Activated CD4-positive, alpha-beta memory T cell treated with anti-CD3 and anti-CD28 coated beads, Interleukin-2, amount 10 ng/mL, durations not matched to agents 7 days and 5 days (primary cell): ENCODE measurements at regions not wholly inside any gene's neighbourhood (a gene's known extent, or its start where the extent isn't known, plus 50 kb on each side); places are given as distances from the start of the nearest gene placed in this dataset.

Experiments
- CTCF ChIA-PET: fragments of 350-600 bp; sonication (Branson Sonifier 250); formaldehyde crosslinking; loops from one replicate; lab custom pipeline; 2021; ENCODE audit warnings: antibody characterized with exemption, inconsistent platforms; lab: Charles Lee
- POLR2A ChIA-PET: fragments of 350-600 bp; sonication (Branson Sonifier 250); formaldehyde crosslinking; loops from one replicate; lab custom pipeline; 2021; ENCODE audit warnings: antibody characterized with exemption; lab: Charles Lee
- DNase-seq: peaks from one replicate; pipeline ENCODE4 v3.0.0-alpha.2; 2020
- H3K27ac Mint-ChIP-seq: one replicate; pipeline ENCODE4 v1.8.0; 2021; ENCODE audit warnings: mild to moderate bottlenecking, mixed read lengths
- H3K27me3 Mint-ChIP-seq: one replicate; pipeline ENCODE4 v1.8.0; 2021; ENCODE audit warnings: mixed read lengths
- H3K36me3 Mint-ChIP-seq: one replicate; pipeline ENCODE4 v1.8.0; 2021; ENCODE audit warnings: low read depth, mixed read lengths
- H3K4me1 Mint-ChIP-seq: one replicate; pipeline ENCODE4 v1.8.0; 2021; ENCODE audit warnings: mixed read lengths
- H3K4me3 Mint-ChIP-seq: one replicate; pipeline ENCODE4 v1.8.0; 2021; ENCODE audit warnings: mild to moderate bottlenecking, mixed read lengths
- H3K9me3 Mint-ChIP-seq: one replicate; pipeline ENCODE4 v1.8.0; 2021; ENCODE audit warnings: mixed read lengths

DNA sequence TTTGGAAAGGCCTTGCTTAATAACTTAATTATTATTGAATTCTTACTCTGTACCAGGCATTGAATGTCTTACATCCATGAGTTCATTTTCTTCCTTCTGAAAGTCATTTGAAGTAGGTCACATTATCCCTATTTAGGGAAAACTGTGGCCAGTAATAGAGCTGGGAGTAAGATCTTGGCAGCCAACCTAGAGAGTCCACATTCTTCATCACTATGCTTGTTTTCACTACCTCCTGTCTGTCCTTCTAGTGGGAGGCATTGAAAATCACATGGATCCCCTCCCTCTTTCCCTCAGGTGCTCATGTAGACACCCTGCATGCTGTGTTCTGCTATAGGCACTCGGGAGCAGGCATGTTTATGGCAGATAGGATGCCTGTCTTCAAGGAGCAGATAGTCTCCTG is 154.9 kb downstream of the EBLN2 start:
- no peaks in the 10 kb centered on the region for H3K9me3 Mint-ChIP-seq
- no peak overlapping the region for H3K27ac Mint-ChIP-seq
- H3K4me3 Mint-ChIP-seq, result no peak overlapping the region
- peaks cover 2% of the 10 kb centered on the region for H3K27me3 Mint-ChIP-seq
- H3K4me1 Mint-ChIP-seq, result no peaks in the 10 kb centered on the region
- POLR2A ChIA-PET, result no interaction called here
- no peaks in the 10 kb centered on the region for H3K36me3 Mint-ChIP-seq
- CTCF ChIA-PET, result no interaction called here
- DNase-seq, result no peak

DNA sequence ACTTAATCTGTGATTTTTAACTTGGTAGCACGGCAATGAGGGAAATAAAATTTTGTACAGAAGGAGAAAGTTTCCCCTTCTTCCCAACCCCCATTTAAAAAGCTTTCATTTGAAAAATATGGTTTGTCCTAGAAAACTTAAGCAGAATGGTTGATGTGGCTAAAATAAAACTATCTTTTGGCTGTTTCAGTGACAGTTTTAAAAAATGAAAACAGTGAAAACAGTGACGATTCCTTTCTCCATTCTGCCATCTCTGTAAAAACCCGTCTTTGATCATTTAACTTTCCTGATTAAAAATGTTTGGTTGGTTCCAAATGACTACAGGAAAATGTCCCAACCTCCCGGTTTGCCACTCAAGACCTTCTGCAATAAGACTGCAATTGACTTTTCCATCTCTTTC is 160.7 kb downstream of the EBLN2 start:
- no peaks in the 10 kb centered on the region for H3K36me3 Mint-ChIP-seq
- peaks cover 3% of the 10 kb centered on the region for H3K27me3 Mint-ChIP-seq
- H3K9me3 Mint-ChIP-seq, result no peaks in the 10 kb centered on the region
- H3K4me3 Mint-ChIP-seq, result no peak overlapping the region
- no peak overlapping the region for H3K27ac Mint-ChIP-seq
- POLR2A ChIA-PET, result no interaction called here
- no peak for DNase-seq
- CTCF ChIA-PET, result no interaction called here
- H3K4me1 Mint-ChIP-seq, result no peaks in the 10 kb centered on the region

DNA sequence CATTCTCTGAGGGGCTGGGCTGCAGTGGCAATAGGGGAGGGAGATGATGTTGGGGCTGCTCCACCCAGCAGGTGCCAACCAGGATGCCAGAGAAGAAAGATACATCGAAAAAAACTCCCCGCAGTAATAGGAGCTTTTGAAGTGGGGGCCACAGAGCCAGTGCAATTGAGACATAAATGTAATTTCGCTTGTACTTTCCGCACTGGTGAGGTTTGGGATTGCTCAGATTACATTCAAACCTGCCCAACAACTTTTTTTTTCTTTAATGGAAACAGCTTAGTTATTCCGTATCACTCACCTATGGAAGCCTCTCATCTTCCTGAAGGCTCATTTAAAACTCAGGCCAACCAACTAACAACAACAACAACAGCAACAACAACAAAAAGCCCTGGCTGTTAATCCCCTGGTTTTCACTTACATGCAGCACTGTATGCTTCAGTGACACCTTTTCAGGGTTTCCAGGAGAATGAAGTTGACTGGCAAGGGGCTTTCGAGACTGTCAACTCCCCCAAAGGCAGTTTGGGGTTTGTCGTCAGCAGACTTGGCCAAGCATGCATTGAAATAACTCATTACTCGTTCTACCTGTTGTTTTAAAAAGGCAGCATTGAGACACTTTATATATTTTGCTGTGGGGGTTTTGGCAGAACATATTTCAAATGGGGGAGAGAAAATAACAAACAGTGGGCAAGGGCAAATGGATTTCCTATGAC is 163.8 kb downstream of the EBLN2 start:
- DNase-seq, result no peak
- ChIA-PET POLR2A (no interaction called here), CTCF (no interaction called here)
- H3K4me3 Mint-ChIP-seq, result no peak overlapping the region
- no peaks in the 10 kb centered on the region for H3K36me3 Mint-ChIP-seq
- H3K9me3 Mint-ChIP-seq, result no peaks in the 10 kb centered on the region
- peaks cover 1% of the 10 kb centered on the region for H3K27me3 Mint-ChIP-seq
- no peaks in the 10 kb centered on the region for H3K4me1 Mint-ChIP-seq
- no peak overlapping the region for H3K27ac Mint-ChIP-seq

DNA sequence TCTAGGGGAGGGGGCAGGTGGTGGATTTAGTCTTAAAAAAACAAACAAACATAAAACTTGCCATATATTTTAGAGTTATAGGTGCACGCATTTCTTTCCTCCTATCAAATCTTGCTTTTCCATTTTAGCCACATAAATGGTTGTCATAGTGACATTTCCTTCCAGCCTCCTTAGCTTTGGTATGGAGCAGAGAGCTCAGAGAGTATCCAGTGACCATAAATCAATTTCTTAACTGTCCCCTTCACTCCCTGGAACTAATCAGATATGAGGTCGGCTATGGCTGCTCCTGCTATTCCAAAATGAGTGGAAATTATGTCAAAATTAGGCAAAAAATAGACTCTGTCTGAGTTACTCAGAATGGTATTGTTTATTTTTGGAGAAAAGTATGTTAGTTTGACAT is 164.5 kb downstream of the EBLN2 start:
- ChIA-PET POLR2A (no interaction called here), CTCF (no interaction called here)
- Mint-ChIP-seq H3K27me3 (peaks cover 1% of the 10 kb centered on the region), H3K36me3 (no peaks in the 10 kb centered on the region), H3K4me1 (no peaks in the 10 kb centered on the region), H3K9me3 (no peaks in the 10 kb centered on the region), H3K4me3 (no peak overlapping the region), H3K27ac (no peak overlapping the region)
- DNase-seq, result no peak

DNA sequence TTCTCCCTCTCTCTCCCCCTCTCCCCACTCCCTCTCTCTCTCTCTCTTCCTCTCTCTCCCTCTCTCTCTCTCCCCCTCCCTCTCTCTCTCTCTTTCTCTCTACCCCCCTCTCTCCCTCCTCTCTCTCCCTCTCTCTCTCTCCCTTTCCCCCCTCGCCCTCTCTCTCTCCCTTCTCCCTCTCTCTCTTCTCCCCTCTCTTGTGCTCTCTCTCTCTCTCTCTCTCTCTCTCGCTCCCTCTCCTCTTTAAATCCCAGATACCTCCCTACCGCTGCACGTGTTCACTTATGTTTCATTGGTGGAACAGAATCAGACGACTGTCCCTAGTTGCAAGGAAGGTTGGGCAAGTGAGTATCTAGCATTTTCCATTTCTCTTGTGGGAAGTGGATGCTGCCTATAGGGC is 166.5 kb downstream of the EBLN2 start:
- Mint-ChIP-seq H3K9me3 (no peaks in the 10 kb centered on the region), H3K36me3 (no peaks in the 10 kb centered on the region), H3K27me3 (peaks cover 1% of the 10 kb centered on the region), H3K4me1 (no peaks in the 10 kb centered on the region), H3K4me3 (no peak overlapping the region), H3K27ac (no peak overlapping the region)
- ChIA-PET POLR2A (no interaction called here), CTCF (no interaction called here)
- DNase-seq, result no peak

DNA sequence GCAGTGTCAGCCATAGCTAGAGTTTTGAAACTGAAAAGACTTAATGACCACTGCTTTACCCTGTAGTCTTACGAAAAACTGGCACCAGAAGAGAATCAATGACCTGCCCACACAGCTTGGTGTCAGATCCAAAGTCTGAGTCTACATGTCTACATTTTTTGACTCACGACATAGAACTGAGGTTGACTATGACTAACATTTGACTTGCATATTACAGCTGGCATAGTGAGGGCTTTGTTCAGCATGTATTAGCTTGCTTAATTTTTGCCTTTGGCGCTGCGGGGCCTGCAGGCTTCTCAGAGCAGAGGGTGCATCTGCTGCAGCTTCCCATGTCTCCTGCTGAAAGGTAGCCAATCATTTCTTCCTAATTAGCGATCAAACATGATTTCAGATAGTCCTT is 167.0 kb downstream of the EBLN2 start:
- no peaks in the 10 kb centered on the region for H3K4me1 Mint-ChIP-seq
- ChIA-PET POLR2A (no interaction called here), CTCF (no interaction called here)
- H3K4me3 Mint-ChIP-seq, result no peak overlapping the region
- peaks cover 1% of the 10 kb centered on the region for H3K27me3 Mint-ChIP-seq
- H3K9me3 Mint-ChIP-seq, result no peaks in the 10 kb centered on the region
- no peak overlapping the region for H3K27ac Mint-ChIP-seq
- no peak for DNase-seq
- no peaks in the 10 kb centered on the region for H3K36me3 Mint-ChIP-seq

DNA sequence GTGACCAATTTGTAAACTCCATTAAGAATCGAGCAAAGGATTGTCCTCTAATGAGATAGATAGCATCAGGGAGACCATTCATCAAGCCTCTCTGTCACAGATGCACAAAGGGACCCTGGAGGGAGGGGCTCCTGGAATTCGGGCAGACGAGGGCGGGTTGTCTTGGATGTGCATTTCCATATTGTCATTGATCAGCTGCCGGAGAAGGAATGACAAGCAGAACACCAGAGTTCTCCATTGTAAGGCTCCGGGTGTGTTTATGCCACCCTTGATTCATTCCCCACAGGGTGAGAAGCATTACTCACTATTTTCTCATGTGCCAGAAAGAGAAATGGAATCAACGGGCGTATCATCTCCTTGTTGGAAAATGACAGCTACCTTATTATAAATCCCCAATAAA is 167.5 kb downstream of the EBLN2 start:
- Mint-ChIP-seq H3K9me3 (no peaks in the 10 kb centered on the region), H3K27me3 (peaks cover 1% of the 10 kb centered on the region), H3K36me3 (no peaks in the 10 kb centered on the region), H3K4me1 (no peaks in the 10 kb centered on the region), H3K4me3 (no peak overlapping the region), H3K27ac (no peak overlapping the region)
- POLR2A ChIA-PET, result no interaction called here
- no peak for DNase-seq
- CTCF ChIA-PET, result no interaction called here

DNA sequence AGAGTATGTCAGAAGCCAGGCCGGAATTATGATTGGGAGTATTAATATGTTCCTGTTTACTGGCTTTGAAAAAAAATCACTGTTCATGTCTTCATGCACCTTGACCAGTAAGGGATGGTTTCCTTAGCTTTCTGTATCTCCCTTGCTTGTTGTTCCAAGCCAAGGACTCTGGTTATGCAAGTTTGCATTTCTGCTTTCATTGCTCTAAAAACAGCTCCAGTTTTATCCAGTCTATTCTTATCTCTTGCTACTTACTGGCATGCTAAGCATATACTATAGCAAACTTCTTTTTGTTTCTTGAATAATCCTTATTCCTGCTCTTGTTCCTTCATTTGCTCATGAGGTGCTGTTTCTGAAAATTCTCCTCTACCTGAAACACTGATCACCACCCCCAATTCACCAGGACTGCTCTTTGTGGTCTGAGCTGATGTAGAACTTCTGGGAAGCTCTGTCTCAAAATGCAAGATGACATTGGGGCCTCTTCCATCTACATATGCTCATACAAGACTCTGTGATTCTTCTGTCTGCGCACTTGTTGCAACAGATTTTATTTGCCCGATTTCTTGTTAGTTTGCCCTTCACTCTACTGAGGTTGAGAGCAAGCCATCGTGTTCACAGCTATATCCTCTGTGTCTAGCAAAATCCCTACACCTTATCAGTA is 173.0 kb downstream of the EBLN2 start:
- no peaks in the 10 kb centered on the region for H3K27me3 Mint-ChIP-seq
- H3K36me3 Mint-ChIP-seq, result no peaks in the 10 kb centered on the region
- no peaks in the 10 kb centered on the region for H3K9me3 Mint-ChIP-seq
- H3K27ac Mint-ChIP-seq, result no peak overlapping the region
- CTCF ChIA-PET, result no interaction called here
- POLR2A ChIA-PET, result no interaction called here
- DNase-seq, result no peak
- no peaks in the 10 kb centered on the region for H3K4me1 Mint-ChIP-seq
- H3K4me3 Mint-ChIP-seq, result no peak overlapping the region

DNA sequence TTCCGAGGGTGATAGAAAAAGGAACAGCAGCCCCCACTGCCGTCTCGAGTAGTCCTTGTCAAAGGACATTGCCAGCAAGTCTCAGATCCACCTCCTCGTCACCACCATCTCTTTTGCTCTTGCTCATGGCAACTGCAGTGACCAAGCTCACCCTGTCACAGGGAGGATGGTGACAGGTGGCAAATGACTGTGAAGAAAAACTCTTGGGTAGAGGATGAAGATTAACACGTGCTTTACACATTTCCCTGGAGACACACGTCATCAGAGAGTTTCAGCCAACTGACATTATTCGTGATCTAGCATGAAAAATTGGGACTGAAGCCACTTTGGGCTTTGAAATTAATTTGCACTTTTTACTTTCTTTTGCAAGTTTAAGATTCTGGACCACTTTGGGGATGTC is 174.3 kb downstream of the EBLN2 start:
- CTCF ChIA-PET, result no interaction called here
- Mint-ChIP-seq H3K4me1 (no peaks in the 10 kb centered on the region), H3K36me3 (no peaks in the 10 kb centered on the region), H3K4me3 (no peak overlapping the region), H3K27me3 (no peaks in the 10 kb centered on the region), H3K27ac (no peak overlapping the region), H3K9me3 (no peaks in the 10 kb centered on the region)
- DNase-seq, result no peak
- POLR2A ChIA-PET, result no interaction called here

DNA sequence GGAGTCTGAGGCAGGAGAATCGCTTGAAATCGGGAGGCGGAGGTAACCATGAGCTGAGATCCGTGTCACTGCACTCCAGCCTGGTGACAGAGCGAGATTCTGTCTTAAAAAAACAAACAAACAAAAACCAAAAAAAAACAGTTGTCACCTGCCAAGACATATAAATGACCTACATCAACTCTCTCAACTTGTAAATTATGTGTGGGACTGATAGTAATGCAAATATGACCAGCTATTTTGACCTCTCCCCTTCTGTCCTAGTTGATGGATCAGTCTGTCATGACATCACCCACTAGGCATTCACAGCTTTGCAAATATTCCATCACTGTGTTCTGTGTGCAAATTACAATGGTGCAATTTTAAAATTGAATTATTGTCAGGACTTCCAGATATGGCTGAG is 175.4 kb downstream of the EBLN2 start:
- no peaks in the 10 kb centered on the region for H3K4me1 Mint-ChIP-seq
- no peak overlapping the region for H3K4me3 Mint-ChIP-seq
- no peak overlapping the region for H3K27ac Mint-ChIP-seq
- no peaks in the 10 kb centered on the region for H3K36me3 Mint-ChIP-seq
- no peaks in the 10 kb centered on the region for H3K9me3 Mint-ChIP-seq
- ChIA-PET CTCF (no interaction called here), POLR2A (no interaction called here)
- H3K27me3 Mint-ChIP-seq, result no peaks in the 10 kb centered on the region
- DNase-seq, result no peak

DNA sequence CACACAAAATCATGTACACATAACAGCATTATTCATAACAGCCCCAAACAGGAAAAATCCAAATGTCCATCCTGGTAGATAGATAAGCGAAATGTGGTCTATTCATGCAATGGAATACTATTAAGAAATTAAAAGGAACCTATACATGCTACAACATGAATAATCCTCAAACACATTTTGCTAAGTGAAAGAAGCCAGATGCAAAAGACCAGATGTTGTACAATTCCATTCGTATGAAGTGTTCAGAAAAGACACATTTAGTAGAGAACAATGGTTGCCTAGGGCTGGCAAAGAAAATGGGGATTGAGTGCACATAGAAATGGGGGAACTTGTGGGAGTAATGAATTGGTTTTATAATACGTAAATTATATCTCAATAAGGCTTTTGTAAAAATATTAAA is 182.3 kb downstream of the EBLN2 start:
- CTCF ChIA-PET, result no interaction called here
- POLR2A ChIA-PET, result no interaction called here
- H3K27ac Mint-ChIP-seq, result no peak overlapping the region
- no peak for DNase-seq
- H3K4me1 Mint-ChIP-seq, result no peaks in the 10 kb centered on the region
- no peaks in the 10 kb centered on the region for H3K36me3 Mint-ChIP-seq
- no peak overlapping the region for H3K4me3 Mint-ChIP-seq
- H3K9me3 Mint-ChIP-seq, result no peaks in the 10 kb centered on the region
- no peaks in the 10 kb centered on the region for H3K27me3 Mint-ChIP-seq

DNA sequence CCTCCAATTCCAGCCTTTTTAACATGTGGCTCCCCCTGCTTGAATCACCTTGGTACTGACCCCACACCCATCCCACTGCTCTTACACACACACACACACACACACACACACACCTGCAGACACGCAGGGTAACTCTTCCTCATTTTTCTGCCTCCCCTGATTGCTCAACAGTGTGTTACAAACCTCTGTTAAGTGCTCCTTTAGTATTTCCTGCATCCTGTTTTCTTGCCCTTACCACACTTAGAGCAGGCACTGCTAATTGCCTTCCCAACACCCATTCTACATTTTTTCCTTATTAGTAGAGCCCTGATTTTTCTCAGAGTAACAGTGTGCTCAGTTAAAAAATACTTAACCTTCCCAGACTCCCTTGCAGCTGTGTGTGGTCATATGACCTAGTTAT is 184.0 kb downstream of the EBLN2 start:
- POLR2A ChIA-PET, result no interaction called here
- Mint-ChIP-seq H3K27me3 (no peaks in the 10 kb centered on the region), H3K4me1 (no peaks in the 10 kb centered on the region), H3K27ac (no peak overlapping the region), H3K9me3 (no peaks in the 10 kb centered on the region), H3K36me3 (no peaks in the 10 kb centered on the region), H3K4me3 (no peak overlapping the region)
- CTCF ChIA-PET, result no interaction called here
- no peak for DNase-seq

DNA sequence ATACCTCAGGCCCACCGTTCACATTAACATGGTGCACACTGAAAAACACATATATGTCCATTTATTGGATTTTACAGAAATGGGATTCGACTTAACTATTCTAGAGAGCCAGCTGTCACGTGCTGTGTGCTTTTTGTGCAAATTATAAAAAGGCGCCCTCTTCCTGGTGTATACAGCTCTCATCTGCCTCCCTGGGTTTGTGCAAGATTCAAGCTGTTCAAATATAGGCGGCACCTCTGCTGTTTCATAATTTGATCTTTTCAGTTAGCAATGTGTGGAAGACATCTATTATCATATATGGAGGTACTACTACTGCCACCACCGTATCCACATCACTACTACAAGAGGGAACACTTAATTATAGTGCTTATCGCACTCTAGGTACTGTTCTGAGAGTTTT is 187.6 kb downstream of the EBLN2 start:
- H3K4me1 Mint-ChIP-seq, result no peaks in the 10 kb centered on the region
- H3K27me3 Mint-ChIP-seq, result peaks cover 2% of the 10 kb centered on the region
- no peak overlapping the region for H3K4me3 Mint-ChIP-seq
- no peaks in the 10 kb centered on the region for H3K36me3 Mint-ChIP-seq
- no peak overlapping the region for H3K27ac Mint-ChIP-seq
- no peaks in the 10 kb centered on the region for H3K9me3 Mint-ChIP-seq
- DNase-seq, result no peak
- POLR2A ChIA-PET, result no interaction called here
- CTCF ChIA-PET, result no interaction called here

DNA sequence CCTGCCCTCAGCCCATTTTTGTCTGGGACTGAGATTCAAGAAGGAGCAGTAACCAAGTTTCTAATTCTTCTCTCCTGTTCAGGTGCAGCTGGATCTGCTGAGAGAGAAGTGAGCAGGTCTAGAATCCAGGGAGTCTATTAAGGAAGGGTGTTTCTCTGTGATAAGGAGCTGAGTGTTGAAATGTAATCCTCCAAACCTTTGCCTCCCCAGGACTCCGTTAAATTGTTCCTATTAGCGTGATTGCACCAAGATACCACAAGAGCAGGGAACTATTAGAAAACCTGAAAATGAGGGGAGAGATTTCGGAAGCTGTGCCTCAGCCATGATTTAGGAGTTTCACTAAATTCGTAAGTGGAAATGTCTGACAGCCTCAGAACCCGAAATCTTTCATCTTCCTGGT is 192.6 kb downstream of the EBLN2 start:
- Mint-ChIP-seq H3K4me1 (no peaks in the 10 kb centered on the region), H3K27ac (no peak overlapping the region), H3K4me3 (no peak overlapping the region), H3K27me3 (peaks cover 2% of the 10 kb centered on the region), H3K9me3 (no peaks in the 10 kb centered on the region), H3K36me3 (no peaks in the 10 kb centered on the region)
- ChIA-PET POLR2A (no interaction called here), CTCF (no interaction called here)
- no peak for DNase-seq
